ENCODE measurements at regions not wholly inside any gene's neighbourhood (a gene's known extent, or its start where the extent isn't known, plus 50 kb on each side); places are given as distances from the start of the nearest gene placed in this dataset.

- TF ChIP-seq ATF3 (IDR thresholded peaks at IDR 0.05; ENCODE audit: insufficient read depth, low read depth, low read length) (no peak), HDAC2 (IDR thresholded peaks at IDR 0.05; ENCODE audit: borderline replicate concordance in 1 of 2, low read depth in 2 of 2, low read length in 2 of 2) (no peak), RAD21 (IDR thresholded peaks at IDR 0.05 in 1 of 2, conservative IDR thresholded peaks at IDR 0.05 in 1 of 2; ENCODE audit: low read depth in 2 of 2, low read length in 2 of 2) (no peak), USF2 (IDR thresholded peaks at IDR 0.05; ENCODE audit: low read length) (no peak), RXRA (IDR thresholded peaks at IDR 0.05; ENCODE audit: insufficient read depth, low read depth, low read length) (no peak), MAX (IDR thresholded peaks at IDR 0.05) (no peak)
Observed at GRCh38 chr3:124297062-124297980, 305.4 kb upstream of the ROPN1 start (continued).
